Skeletal muscle satellite cell (primary cell): ENCODE measurements at regions not wholly inside any gene's neighbourhood (a gene's known extent, or its start where the extent isn't known, plus 50 kb on each side); places are given as distances from the start of the nearest gene placed in this dataset.

Source experiments
- H3K27me3 ChIP-seq: 2 replicates; pipeline ENCODE4 v1.7.0; 2013; ENCODE audit warnings: low read length; ENCODE audit not compliant: control insufficient read depth, insufficient read depth
- H3K36me3 ChIP-seq: 2 replicates; pipeline ENCODE4 v1.7.0; 2013; ENCODE audit warnings: mild to moderate bottlenecking, control low read depth, low read length; ENCODE audit not compliant: insufficient read depth
- H3K4me1 ChIP-seq: 2 replicates; pipeline ENCODE4 v1.7.0; 2013; ENCODE audit warnings: low read length; ENCODE audit not compliant: control insufficient read depth, insufficient read depth
- H3K4me2 ChIP-seq: 2 replicates; pipeline ENCODE4 v1.7.0; 2013; ENCODE audit warnings: mild to moderate bottlenecking, low read length
- H3K4me3 ChIP-seq: 2 replicates; pipeline ENCODE4 v1.7.0; 2013; ENCODE audit warnings: low read length
- H3K9ac ChIP-seq: 2 replicates; pipeline ENCODE4 v1.7.0; 2013; ENCODE audit warnings: mild to moderate bottlenecking, low read depth, low read length, moderate library complexity
- H3K9me3 ChIP-seq: replicated peaks from 2 replicates; pipeline ENCODE4 v1.7.0; 2013; ENCODE audit warnings: mild to moderate bottlenecking, control low read depth, low read length

DNA sequence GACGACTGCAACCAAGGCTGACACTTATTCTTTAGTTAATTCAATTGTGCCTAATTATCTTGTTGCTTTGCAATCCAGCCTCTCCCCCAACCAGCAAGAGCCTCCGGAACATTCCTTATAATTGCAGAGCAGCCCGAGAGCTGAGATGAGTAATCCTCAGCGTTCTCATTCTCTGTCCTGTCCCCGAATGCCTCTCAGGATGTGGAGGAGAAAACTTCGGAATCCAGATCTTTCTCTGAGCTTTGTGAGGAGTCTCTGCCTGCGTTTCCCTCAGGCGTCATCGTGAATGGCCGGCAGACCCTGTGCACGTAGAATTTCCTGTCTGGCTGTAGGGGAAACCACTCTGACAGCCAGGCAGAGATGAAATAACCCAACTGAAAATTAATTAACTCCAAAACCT lies 160.5 kb upstream of the DIO3 start:
- Histone ChIP-seq H3K4me2 (no peak overlapping the region), H3K9me3 (no peaks in the 10 kb centered on the region), H3K27me3 (no peaks in the 10 kb centered on the region), H3K4me1 (no peaks in the 10 kb centered on the region), H3K9ac (no peak overlapping the region), H3K36me3 (no peaks in the 10 kb centered on the region), H3K4me3 (no peak overlapping the region)

DNA sequence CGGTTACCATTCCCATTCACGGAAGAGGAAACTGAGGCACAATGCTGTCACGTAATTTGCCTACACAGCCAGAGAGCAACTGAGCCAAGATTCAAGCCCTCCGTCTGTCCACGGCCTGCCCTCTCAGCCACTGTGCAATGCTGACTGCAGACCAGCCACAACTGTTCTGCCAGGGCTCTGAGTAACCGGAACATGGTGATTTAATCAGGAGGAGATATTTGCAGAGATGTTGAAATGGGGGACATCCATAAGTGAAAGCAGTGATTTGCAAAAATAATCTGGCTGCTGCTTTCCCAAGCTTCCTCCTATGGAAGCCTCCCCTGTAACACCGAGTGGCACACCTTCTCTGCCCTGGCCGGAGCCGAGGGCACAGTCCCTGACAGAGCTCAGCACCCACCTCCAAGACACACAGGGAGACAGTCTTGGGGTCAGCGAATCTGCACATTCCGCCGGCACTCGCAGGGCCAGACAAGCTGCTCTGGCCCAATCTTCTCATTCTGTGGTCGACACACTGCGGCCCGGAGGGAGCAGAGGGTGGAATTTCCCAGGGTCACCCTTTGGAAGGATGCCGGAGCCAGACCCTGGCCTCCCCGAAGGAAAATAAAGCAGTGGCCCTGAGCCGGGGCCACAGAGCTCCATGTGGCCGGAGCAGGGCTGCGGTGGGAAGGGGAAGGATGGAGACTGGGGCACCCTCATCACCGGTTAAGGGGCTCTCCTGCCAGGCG lies 158.2 kb upstream of the DIO3 start:
- Histone ChIP-seq H3K27me3 (no peaks in the 10 kb centered on the region), H3K9me3 (no peaks in the 10 kb centered on the region), H3K4me3 (no peak overlapping the region), H3K36me3 (no peaks in the 10 kb centered on the region), H3K4me2 (no peak overlapping the region), H3K4me1 (peaks cover 1% of the 10 kb centered on the region), H3K9ac (no peak overlapping the region)

DNA sequence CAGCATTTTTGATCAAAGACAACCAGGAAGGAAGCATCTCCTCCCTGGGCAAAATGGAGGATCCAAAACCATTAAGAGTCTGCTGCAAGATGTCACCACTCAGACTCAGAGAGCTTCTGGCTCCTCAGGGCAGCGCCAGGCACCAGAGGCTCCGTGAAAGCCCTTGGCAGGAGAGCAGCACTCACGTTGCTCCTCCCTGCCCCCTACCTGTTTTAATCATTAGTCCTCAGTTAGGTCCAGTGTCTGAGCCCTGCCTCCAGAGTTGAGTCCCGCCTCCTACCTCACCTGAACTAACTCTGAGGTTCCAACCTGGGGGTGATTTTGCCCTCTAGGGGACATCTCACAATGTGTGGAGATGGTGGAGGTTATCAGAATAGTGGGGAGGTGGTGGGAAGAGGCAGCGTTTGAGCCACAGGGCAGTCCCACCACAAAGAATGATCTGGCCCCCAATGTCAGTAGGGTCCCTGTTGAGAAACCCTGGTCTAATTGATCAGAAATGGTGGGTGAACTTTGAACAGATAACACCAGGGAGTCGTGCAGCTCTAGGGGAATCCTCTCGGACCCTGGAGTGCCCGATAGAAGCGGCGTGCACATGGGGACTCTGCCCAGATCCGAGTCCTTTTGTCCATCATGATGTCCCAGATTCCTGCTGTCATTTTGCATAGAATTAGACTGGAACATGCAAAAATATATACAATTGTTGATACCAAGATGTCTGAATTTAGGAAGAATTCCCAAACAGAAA lies 156.7 kb upstream of the DIO3 start:
- H3K9me3 ChIP-seq, result no peaks in the 10 kb centered on the region
- H3K4me1 ChIP-seq, result peaks cover 5% of the 10 kb centered on the region
- peaks cover 3% of the 10 kb centered on the region for H3K27me3 ChIP-seq
- no peak overlapping the region for H3K9ac ChIP-seq
- no peaks in the 10 kb centered on the region for H3K36me3 ChIP-seq
- no peak overlapping the region for H3K4me3 ChIP-seq
- no peak overlapping the region for H3K4me2 ChIP-seq

DNA sequence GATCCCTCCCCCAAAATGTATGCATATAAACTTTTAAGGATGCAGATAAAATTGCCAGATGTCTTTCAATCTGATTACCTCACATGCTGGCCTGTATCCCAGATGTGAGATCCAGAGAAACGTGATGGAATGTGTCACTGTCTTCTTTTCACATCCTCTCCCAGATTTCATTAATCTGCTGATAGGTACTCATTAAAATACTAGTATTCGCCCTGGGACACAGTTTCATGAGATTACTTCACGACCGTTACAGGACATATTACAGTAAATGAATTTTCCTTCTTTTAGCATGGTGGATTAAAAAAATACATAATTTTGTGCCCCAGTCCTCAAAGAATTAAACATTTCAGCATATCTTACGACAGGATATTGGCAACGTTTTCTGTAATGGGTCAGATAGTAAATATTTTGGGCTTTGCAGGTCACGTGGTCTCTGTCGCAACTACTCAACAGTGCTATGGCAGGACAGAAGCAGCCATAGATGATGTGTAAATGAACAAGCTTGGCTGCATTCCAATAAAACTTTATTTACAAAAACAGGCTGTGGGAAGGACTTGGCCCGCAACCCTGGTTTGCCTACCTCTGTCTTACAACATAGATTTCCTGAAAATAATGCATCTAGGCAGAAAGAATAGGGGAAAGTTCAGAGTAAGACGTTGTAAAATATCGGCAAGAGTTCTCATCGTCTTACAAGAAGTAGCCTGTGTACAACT lies 156.0 kb upstream of the DIO3 start:
- H3K9me3 ChIP-seq, result no peaks in the 10 kb centered on the region
- no peak overlapping the region for H3K9ac ChIP-seq
- H3K27me3 ChIP-seq, result peaks cover 3% of the 10 kb centered on the region
- H3K4me1 ChIP-seq, result peaks cover 5% of the 10 kb centered on the region
- H3K4me3 ChIP-seq, result no peak overlapping the region
- no peaks in the 10 kb centered on the region for H3K36me3 ChIP-seq
- H3K4me2 ChIP-seq, result no peak overlapping the region

DNA sequence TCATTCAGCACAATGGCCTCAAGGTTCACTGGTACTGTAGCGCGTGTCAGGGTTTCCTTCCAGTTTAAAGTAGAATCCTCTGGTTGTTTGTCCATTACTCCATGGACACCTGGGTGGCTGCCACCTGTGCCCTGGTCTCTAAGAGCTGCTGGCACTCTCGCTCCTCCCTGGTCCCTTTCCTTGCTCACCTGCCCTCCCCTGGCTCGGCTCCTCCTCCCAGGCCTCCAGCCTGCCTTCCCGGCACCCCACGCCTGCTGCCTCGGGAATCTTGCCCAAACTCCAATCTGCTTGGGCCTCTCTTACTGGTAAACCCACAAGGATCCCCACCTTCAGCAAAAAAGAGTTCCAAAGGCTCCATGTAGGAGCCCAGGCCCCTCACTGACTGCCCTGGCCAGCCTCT lies 154.4 kb upstream of the DIO3 start:
- Histone ChIP-seq H3K9me3 (no peaks in the 10 kb centered on the region), H3K27me3 (peaks cover 3% of the 10 kb centered on the region), H3K9ac (no peak overlapping the region), H3K4me3 (no peak overlapping the region), H3K4me1 (peaks cover 5% of the 10 kb centered on the region), H3K4me2 (no peak overlapping the region), H3K36me3 (no peaks in the 10 kb centered on the region)

DNA sequence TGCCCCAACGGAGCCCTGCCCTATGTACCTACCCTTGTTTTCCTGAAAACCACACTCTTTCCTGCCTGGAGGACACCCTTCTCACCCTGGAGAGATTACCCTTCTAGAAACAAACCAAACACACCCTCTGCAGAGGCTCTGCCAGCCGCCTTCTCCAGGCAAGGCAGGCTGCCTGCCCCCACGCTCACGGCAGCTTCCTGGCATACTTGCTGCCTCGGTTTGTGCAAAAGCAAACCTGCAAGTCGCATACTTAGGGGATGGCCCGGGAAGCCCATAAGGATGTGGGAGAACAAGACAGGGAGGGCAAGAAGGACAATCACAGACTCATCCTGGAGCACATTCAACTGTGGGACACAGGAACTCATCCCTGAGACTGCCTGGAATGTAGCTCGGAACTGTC lies 154.0 kb upstream of the DIO3 start:
- no peak overlapping the region for H3K4me2 ChIP-seq
- H3K4me3 ChIP-seq, result no peak overlapping the region
- H3K9ac ChIP-seq, result no peak overlapping the region
- no peaks in the 10 kb centered on the region for H3K36me3 ChIP-seq
- H3K4me1 ChIP-seq, result peaks cover 5% of the 10 kb centered on the region
- peaks cover 3% of the 10 kb centered on the region for H3K27me3 ChIP-seq
- no peaks in the 10 kb centered on the region for H3K9me3 ChIP-seq

DNA sequence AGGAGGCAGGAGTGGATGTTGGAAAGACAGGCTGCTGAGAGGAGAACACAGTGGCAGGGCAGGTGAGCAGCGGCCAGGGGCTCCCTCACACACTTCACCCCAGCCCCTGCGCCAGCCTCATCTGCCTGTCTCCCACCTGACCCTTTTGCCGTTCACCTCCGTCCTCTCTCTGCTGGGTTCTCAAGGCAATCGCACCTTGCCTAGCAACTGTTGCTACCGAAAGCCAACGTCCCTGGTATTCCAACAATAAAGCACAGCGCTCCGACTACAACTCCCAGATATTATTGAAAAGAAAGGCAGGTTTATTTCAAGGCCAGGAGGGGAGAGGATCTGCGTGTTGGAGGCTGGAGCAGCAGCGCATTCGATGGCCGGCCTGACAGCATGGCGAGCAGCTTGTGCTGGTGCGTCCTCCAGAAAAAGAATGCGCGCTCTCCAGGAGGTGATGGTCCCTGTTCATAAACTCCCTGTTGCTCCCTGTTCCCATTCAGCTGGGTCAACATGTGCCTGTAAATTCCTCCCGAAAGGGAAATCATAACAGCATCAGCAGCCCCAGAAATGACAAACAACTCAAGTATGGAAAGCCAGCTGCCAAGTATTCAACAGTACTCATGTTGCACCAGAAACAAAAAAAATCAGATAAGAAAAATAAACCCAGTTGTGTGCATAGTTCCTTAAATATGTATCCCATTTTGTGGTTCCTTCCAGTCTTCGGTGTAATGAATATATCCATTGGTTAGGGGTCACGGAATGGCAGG lies 153.0 kb upstream of the DIO3 start:
- no peak overlapping the region for H3K4me2 ChIP-seq

DNA sequence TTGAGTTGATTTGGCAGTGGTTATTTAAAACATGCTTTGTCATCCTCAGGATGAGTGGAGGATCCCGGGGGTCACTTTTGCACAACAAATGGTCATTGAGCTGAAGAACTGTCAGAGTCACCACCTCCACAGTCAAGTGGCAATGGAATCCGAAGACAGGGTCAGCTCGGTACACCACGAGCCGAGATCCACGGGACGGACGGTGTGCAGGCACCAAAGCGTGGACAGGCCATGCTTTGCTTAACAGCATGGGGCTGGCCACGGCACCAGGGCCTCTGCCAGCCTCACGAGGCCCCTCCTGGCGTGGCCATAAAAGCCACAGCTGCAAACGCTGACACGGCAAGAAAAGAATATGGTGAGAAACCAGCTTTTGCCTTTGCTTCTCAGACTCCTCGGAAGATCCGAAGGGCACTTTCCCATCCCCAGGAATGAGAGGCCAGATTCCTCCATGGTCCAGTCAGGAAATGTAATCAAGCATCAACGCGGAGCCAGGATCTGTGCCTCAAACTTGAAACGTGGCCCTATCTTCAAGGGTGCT lies 152.2 kb upstream of the DIO3 start:
- Histone ChIP-seq H3K9ac (no peak overlapping the region), H3K27me3 (peaks cover 3% of the 10 kb centered on the region), H3K36me3 (no peaks in the 10 kb centered on the region), H3K4me2 (no peak overlapping the region), H3K4me3 (no peak overlapping the region), H3K4me1 (peaks cover 5% of the 10 kb centered on the region), H3K9me3 (no peaks in the 10 kb centered on the region)

More for the DNA sequence above, 153.0 kb upstream of the DIO3 start:
- no peaks in the 10 kb centered on the region for H3K36me3 ChIP-seq
- no peaks in the 10 kb centered on the region for H3K9me3 ChIP-seq
- H3K27me3 ChIP-seq, result peaks cover 3% of the 10 kb centered on the region
- H3K4me1 ChIP-seq, result peaks cover 5% of the 10 kb centered on the region
- H3K4me3 ChIP-seq, result no peak overlapping the region
- no peak overlapping the region for H3K9ac ChIP-seq

DNA sequence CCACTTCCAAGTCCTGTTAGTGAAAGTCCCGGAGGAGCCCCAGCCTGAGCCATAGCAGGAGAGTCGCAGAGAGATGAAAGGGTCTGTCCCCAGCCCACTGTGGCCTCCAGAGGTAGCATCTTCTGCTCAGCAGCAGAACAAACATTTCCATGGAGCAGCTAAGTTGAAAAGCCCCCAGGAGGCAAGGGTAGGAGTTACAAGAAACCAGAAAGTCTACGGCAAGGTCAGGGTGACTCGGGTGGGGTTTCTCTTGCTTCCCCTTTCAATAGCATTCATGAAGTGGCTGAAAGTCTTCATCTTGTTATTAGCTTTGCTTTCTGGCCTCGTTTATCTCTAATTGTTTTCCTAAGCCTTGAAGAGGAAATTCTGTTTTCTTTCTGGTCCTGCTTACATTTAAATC lies 151.2 kb upstream of the DIO3 start:
- H3K36me3 ChIP-seq, result no peaks in the 10 kb centered on the region
- H3K4me2 ChIP-seq, result no peak overlapping the region
- no peak overlapping the region for H3K4me3 ChIP-seq
- H3K4me1 ChIP-seq, result peaks cover 5% of the 10 kb centered on the region
- no peaks in the 10 kb centered on the region for H3K9me3 ChIP-seq
- peaks cover 3% of the 10 kb centered on the region for H3K27me3 ChIP-seq
- no peak overlapping the region for H3K9ac ChIP-seq

DNA sequence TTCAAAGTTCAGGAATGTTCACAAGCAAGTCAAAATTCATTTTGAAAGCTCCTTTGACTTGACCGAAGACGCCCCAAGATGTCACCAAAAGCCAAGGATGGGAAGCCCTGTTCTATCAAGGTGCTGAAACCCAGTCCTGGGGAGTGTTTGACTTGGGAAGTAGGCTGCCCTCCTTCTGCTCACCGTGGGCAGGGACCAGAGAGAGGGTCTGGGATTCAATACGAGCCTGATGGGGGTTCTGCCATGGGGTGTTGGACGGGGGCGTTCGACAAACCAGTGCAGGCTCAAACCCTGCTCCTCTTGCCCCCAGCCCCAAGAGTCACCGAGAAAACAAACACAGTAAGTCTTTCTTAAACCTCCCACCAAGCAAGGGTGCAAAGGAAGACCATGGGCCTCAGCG lies 150.1 kb upstream of the DIO3 start:
- H3K4me3 ChIP-seq, result no peak overlapping the region
- no peaks in the 10 kb centered on the region for H3K9me3 ChIP-seq
- no peaks in the 10 kb centered on the region for H3K36me3 ChIP-seq
- peaks cover 3% of the 10 kb centered on the region for H3K27me3 ChIP-seq
- no peak overlapping the region for H3K9ac ChIP-seq
- peaks cover 5% of the 10 kb centered on the region for H3K4me1 ChIP-seq
- no peak overlapping the region for H3K4me2 ChIP-seq

DNA sequence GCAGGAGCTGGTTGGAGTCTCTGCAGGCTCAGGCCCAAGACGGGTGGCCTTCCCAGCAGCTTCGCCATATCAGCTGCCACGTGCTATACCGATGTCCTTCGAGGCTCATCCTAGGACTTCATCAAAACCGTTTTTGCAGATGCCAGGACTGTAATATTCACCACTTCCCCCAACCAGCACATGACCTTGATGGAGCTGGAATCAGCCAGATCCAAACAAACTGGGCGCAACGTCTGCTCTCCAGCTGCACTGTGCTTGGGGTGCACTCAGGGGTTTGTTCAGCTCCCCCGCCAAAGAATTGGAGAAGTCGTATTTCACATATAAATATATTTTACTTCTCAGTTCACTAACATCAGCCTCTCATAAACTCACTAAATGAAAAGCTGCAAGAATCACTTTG lies 149.5 kb upstream of the DIO3 start:
- H3K9me3 ChIP-seq, result no peaks in the 10 kb centered on the region
- H3K4me2 ChIP-seq, result no peak overlapping the region
- H3K27me3 ChIP-seq, result peaks cover 3% of the 10 kb centered on the region
- H3K4me1 ChIP-seq, result peaks cover 5% of the 10 kb centered on the region
- no peak overlapping the region for H3K9ac ChIP-seq
- no peaks in the 10 kb centered on the region for H3K36me3 ChIP-seq
- H3K4me3 ChIP-seq, result no peak overlapping the region
